ENCODE measurements at regions not wholly inside any gene's neighbourhood (a gene's known extent, or its start where the extent isn't known, plus 50 kb on each side); places are given as distances from the start of the nearest gene placed in this dataset.

DNA sequence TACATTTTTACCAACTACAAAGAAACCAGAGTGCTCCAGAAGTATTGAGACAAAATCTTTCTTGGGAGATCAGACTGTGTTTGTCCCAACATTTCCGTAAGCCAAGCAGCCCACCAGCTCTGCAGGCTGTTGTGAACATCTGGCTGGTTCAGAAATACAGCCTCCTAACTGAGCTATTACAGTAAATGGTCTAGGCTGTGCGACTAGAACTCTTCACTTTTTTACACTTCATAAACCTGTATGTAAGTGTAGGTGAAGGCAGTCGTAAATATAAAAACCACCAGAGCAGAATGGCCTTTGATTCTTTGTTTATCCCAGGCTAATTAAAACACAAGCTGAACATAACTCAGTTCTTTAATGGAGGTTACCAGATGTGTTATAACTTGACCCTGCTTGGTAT, 235.3 kb downstream of the ARRDC4 start:
- TF ChIP-seq EZH2 (IDR thresholded peaks at IDR 0.05; ENCODE audit: insufficient read depth, poor library complexity, severe bottlenecking) (no peak), EZH2phosphoT487 (IDR thresholded peaks at IDR 0.05; ENCODE audit: insufficient read depth, low read depth) (no peak)
